DMS 273 (cell line): ENCODE measurements at regions not wholly inside any gene's neighbourhood (a gene's known extent, or its start where the extent isn't known, plus 50 kb on each side); places are given as distances from the start of the nearest gene placed in this dataset.
"Not testable (repeated sequence)": the region's sequence is repeated elsewhere in the genome, so short reads cannot be mapped to it uniquely, and the experiment has no call there.

Experiments
- DNase-seq: peaks from one replicate; lab custom pipeline; 2025; ENCODE audit not compliant: unreplicated experiment; lab: John Stamatoyannopoulos, UW

- no peak for DNase-seq
Observed at GRCh38 chr6:5898563-5898962, 108.2 kb downstream of the NRN1 start.

- no peak for DNase-seq
Observed at GRCh38 chr6:5898102-5898501, 108.6 kb downstream of the NRN1 start.

GRCh38 chr6:5896476-5897200 lies 110.1 kb downstream of the NRN1 start:
- DNase-seq, result no peak

- no peak for DNase-seq
Observed at GRCh38 chr6:5894357-5894756, 112.4 kb downstream of the NRN1 start.

- DNase-seq, result no peak
Observed at GRCh38 chr6:5893295-5893694, 113.4 kb downstream of the NRN1 start.

GRCh38 chr6:5892669-5893068 lies 114.1 kb downstream of the NRN1 start:
- DNase-seq, result no peak

GRCh38 chr6:5878792-5879191 lies 127.9 kb downstream of the NRN1 start:
- DNase-seq, result no peak

GRCh38 chr6:5876076-5876475 lies 130.6 kb downstream of the NRN1 start:
- no peak for DNase-seq

GRCh38 chr6:5873976-5874375 lies 132.7 kb downstream of the NRN1 start:
- not testable (repeated sequence) for DNase-seq

- no peak for DNase-seq
Observed at GRCh38 chr6:5871296-5871695, 135.4 kb downstream of the NRN1 start.

GRCh38 chr6:5869676-5870075 lies 137.0 kb downstream of the NRN1 start:
- no peak for DNase-seq

- no peak for DNase-seq
Observed at GRCh38 chr6:5869261-5869660, 137.5 kb downstream of the NRN1 start.

GRCh38 chr6:5866547-5867051 lies 140.1 kb downstream of the NRN1 start:
- DNase-seq, result peak; percentile 89

- no peak for DNase-seq
Observed at GRCh38 chr6:5865506-5866031, 141.2 kb downstream of the NRN1 start.

- no peak for DNase-seq
Observed at GRCh38 chr6:5860849-5861248, 145.9 kb downstream of the NRN1 start.

- DNase-seq, result peak; percentile 58
Observed at GRCh38 chr6:5855787-5856470, 150.8 kb downstream of the NRN1 start.

- no peak for DNase-seq
Observed at GRCh38 chr6:5854899-5855298, 151.8 kb downstream of the NRN1 start.

GRCh38 chr6:5851261-5851757 lies 155.4 kb downstream of the NRN1 start:
- DNase-seq, result peak; percentile 88

GRCh38 chr6:5850848-5851255 lies 155.9 kb downstream of the NRN1 start:
- no peak for DNase-seq

- no peak for DNase-seq
Observed at GRCh38 chr6:5846889-5847288, 159.8 kb downstream of the NRN1 start.

- no peak for DNase-seq
Observed at GRCh38 chr6:5846335-5846734, 160.4 kb downstream of the NRN1 start.

- DNase-seq, result no peak
Observed at GRCh38 chr6:5843078-5843477, 163.6 kb downstream of the NRN1 start.
